Right lobe of liver (tissue), 4 donors: ENCODE measurements at regions not wholly inside any gene's neighbourhood (a gene's known extent, or its start where the extent isn't known, plus 50 kb on each side); places are given as distances from the start of the nearest gene placed in this dataset.

ENCODE experiments used
- CTCF ChIP-seq, 4 donors: fragments of 200-600 bp in 3 of 4; fragments of 450-650 bp in 1 of 4; IDR thresholded peaks; one replicate each; pipeline versions ENCODE4 v1.5.1 to v1.8.0; 2016 to 2022; ENCODE audit warnings: antibody characterized with exemption in 4 of 4, mild to moderate bottlenecking in 2 of 4
- POLR2A ChIP-seq: fragments of 450-650 bp; IDR thresholded peaks from one replicate; pipeline ENCODE4 v1.6.1; 2017; ENCODE audit warnings: antibody characterized with exemption, mild to moderate bottlenecking
- donor health status: DM: no; HTN: no; CAD: no.
- donor health status: DM: no; HTN: no; CAD: no.
- donor health status: DM: no; HTN: yes; CAD: no.

GRCh38 chr2:58925676-58926081 lies 684.6 kb upstream of the FANCL start:
- TF ChIP-seq CTCF (IDR thresholded peaks at IDR 0.05) (no peak), POLR2A (no peak)
